HCT116 (cell line): ENCODE measurements at regions not wholly inside any gene's neighbourhood (a gene's known extent, or its start where the extent isn't known, plus 50 kb on each side); places are given as distances from the start of the nearest gene placed in this dataset.

Experiments used
- ATAC-seq: fragments of 200-7000 bp; cut with Tn5 transposase; 2 replicates; pipeline ENCODE4 v1.9.1; 2020; ENCODE audit warnings: mild to moderate bottlenecking, moderate library complexity
- BruUV-seq: library from RNA; stranded (reverse); fragments of 400-500 nt; replicated peaks from 2 replicates; lab custom pipeline; 2021; lab: Mats Ljungman, UMichigan
- CTCF ChIA-PET: fragments of 300-600 bp; sonication (Branson Sonifier 250); formaldehyde crosslinking; loops from one replicate; lab custom pipeline; 2021; ENCODE audit warnings: antibody characterized with exemption; lab: Charles Lee
- POLR2A ChIA-PET: fragments of 300-600, 350-600 bp; sonication (Branson Sonifier 250); formaldehyde crosslinking; loops from one replicate; lab custom pipeline; 2021; ENCODE audit warnings: antibody characterized with exemption; lab: Charles Lee
- RAD21 ChIA-PET, 2 experiments: fragments of 300-600 bp; sonication (Branson Sonifier 250); formaldehyde crosslinking; loops; one replicate each; lab custom pipeline; 2023; ENCODE audit warnings: low total read pairs in 2 of 2; ENCODE audit not compliant: uncharacterized antibody in 2 of 2, unreplicated experiment in 2 of 2, low non-redundant PET in 1 of 2; lab: Charles Lee
- DNase-seq: peaks from one replicate; pipeline ENCODE4 v3.0.0-alpha.2; 2010; ENCODE audit warnings: low read depth, low spot score
- H2AFZ ChIP-seq: fragments of 200-600 bp; shearing (Covaris generic), sonication (generic); 2 replicates; pipeline ENCODE4 v1.6.1; 2017; ENCODE audit warnings: low read depth, mixed run types, mixed read lengths, antibody characterized with exemption, low read length; ENCODE audit not compliant: poor library complexity, severe bottlenecking
- H3K27ac ChIP-seq: 2 replicates; pipeline ENCODE4 v1.5.1; 2012; ENCODE audit warnings: low read depth, low read length
- H3K27me3 ChIP-seq: fragments of 200-600 bp; sonication (generic); 2 replicates; pipeline ENCODE4 v1.6.1; 2016; ENCODE audit warnings: mixed run types, low read length, mixed read lengths; ENCODE audit not compliant: insufficient read depth
- H3K36me3 ChIP-seq, 2 experiments: fragments of 200-500 bp in 1 of 2; fragments of 200-600 bp in 1 of 2; sonication (Bioruptor generic) in 1 of 2; sonication (generic) in 1 of 2; 2 replicates each; pipeline versions ENCODE4 v1.5.1 to v1.6.1; 2014 to 2016; ENCODE audit warnings: low read length in 2 of 2, inconsistent platforms in 1 of 2, mixed read lengths in 1 of 2, mixed run types in 1 of 2; ENCODE audit not compliant: insufficient read depth in 2 of 2, control insufficient read depth in 1 of 2
- H3K4me1 ChIP-seq, 2 experiments: fragments of 200-600 bp in 1 of 2; sonication (generic) in 1 of 2; 2 replicates each; pipeline versions ENCODE4 v1.5.1 to v1.6.1; 2012 to 2017; ENCODE audit warnings: low read length in 2 of 2, inconsistent platforms in 1 of 2, mild to moderate bottlenecking in 1 of 2, mixed read lengths in 1 of 2, mixed run types in 1 of 2, moderate library complexity in 1 of 2; ENCODE audit not compliant: insufficient read depth in 2 of 2, control insufficient read depth in 1 of 2
- H3K4me2 ChIP-seq: fragments of 200-600 bp; sonication (generic); 2 replicates; pipeline ENCODE4 v1.6.1; 2017; ENCODE audit warnings: mixed run types, low read length, mixed read lengths
- H3K4me3 ChIP-seq, 2 experiments: fragments of 200-600 bp in 1 of 2; sonication (generic) in 1 of 2; replicated peaks in 1 of 2; 2 replicates each; pipeline ENCODE4 v1.5.1; 2011 to 2016; ENCODE audit warnings: low read length in 2 of 2, control low read depth in 1 of 2, low read depth in 1 of 2, mild to moderate bottlenecking in 1 of 2, mixed read lengths in 1 of 2, mixed run types in 1 of 2
- H3K79me2 ChIP-seq: fragments of 200-600 bp; sonication (generic); 2 replicates; pipeline ENCODE4 v1.6.1; 2017; ENCODE audit warnings: mild to moderate bottlenecking, mixed run types, low read length, moderate library complexity, mixed read lengths; ENCODE audit not compliant: insufficient read depth
- H3K9ac ChIP-seq: fragments of 200-600 bp; sonication (generic); 2 replicates; pipeline ENCODE4 v1.6.1; 2016; ENCODE audit warnings: low read length, mixed read lengths
- H3K9me2 ChIP-seq: fragments of 200-600 bp; sonication (generic), shearing (Covaris generic); 2 replicates; pipeline ENCODE4 v1.6.1; 2017; ENCODE audit warnings: mixed run types, mild to moderate bottlenecking, moderate library complexity; ENCODE audit not compliant: insufficient read depth
- H3K9me3 ChIP-seq, 2 experiments: fragments of 200-500 bp in 1 of 2; fragments of 200-600 bp in 1 of 2; sonication (Bioruptor generic) in 1 of 2; sonication (generic) in 1 of 2; 2 replicates each; pipeline ENCODE4 v1.6.1; 2014 to 2017; ENCODE audit warnings: low read length in 2 of 2, mixed read lengths in 2 of 2, inconsistent platforms in 1 of 2, low read depth in 1 of 2, mild to moderate bottlenecking in 1 of 2, mixed run types in 1 of 2, moderate library complexity in 1 of 2; ENCODE audit not compliant: control insufficient read depth in 1 of 2, insufficient read depth in 1 of 2
- H4K20me1 ChIP-seq: fragments of 200-600 bp; sonication (generic), shearing (Covaris generic); 2 replicates; pipeline ENCODE4 v1.6.1; 2017; ENCODE audit warnings: mixed run types, mild to moderate bottlenecking, moderate library complexity; ENCODE audit not compliant: insufficient read depth
- CEBPB ChIP-seq: IDR thresholded peaks from 2 replicates; pipeline ENCODE4 v1.6.1; 2012; ENCODE audit warnings: low read depth
- EGR1 ChIP-seq: IDR thresholded peaks from 2 replicates; pipeline ENCODE4 v1.6.1; 2012; ENCODE audit warnings: low read depth
- ELF1 ChIP-seq: IDR thresholded peaks from 2 replicates; pipeline ENCODE4 v1.6.1; 2012; ENCODE audit warnings: low read depth, borderline replicate concordance
- EZH2phosphoT487 ChIP-seq: fragments of 200-600 bp; IDR thresholded peaks from 2 replicates; pipeline ENCODE4 v1.6.1; 2018; ENCODE audit warnings: antibody characterized with exemption, borderline replicate concordance
- SIN3A ChIP-seq: IDR thresholded peaks from 2 replicates; pipeline ENCODE4 v1.6.1; 2012; ENCODE audit warnings: low read depth
- SP1 ChIP-seq: IDR thresholded peaks from 2 replicates; pipeline ENCODE4 v1.6.1; 2012; ENCODE audit warnings: low read depth
- TCF7L2 ChIP-seq: IDR thresholded peaks from 2 replicates; pipeline ENCODE4 v1.7.0; 2011; ENCODE audit warnings: borderline replicate concordance, inconsistent platforms; ENCODE audit not compliant: insufficient read depth, insufficient read length; ENCODE audit errors: extremely low read depth
- YY1 ChIP-seq: IDR thresholded peaks from 2 replicates; pipeline ENCODE4 v1.6.1; 2011; ENCODE audit warnings: low read length, low read depth, moderate library complexity, mild to moderate bottlenecking; ENCODE audit not compliant: insufficient replicate concordance; ENCODE audit errors: extremely low read depth
- intact Hi-C: fragments of 100-400 bp; cut with micrococcal nuclease; formaldehyde crosslinking; loops from 2 replicates; pipeline ENCODE4 v1.10.0; 2022
- TF ChIP-seq, protein P1 (sequence below): IDR thresholded peaks from 2 replicates; pipeline ENCODE4 v1.6.1; 2012; ENCODE audit warnings: low read depth
- TF ChIP-seq, protein P2 (sequence below), 3 experiments: fragments of 200-600 bp in 1 of 3; sonication (generic) in 1 of 3; IDR thresholded peaks in 2 of 3; conservative IDR thresholded peaks in 1 of 3; 2 replicates each; pipeline ENCODE4 v1.5.1; 2012 to 2017; ENCODE audit warnings: low read depth in 2 of 3, low read length in 2 of 3, antibody characterized with exemption in 1 of 3, borderline replicate concordance in 1 of 3, control low read depth in 1 of 3, mild to moderate bottlenecking in 1 of 3, mixed read lengths in 1 of 3, mixed run types in 1 of 3, moderate library complexity in 1 of 3; ENCODE audit not compliant: insufficient read depth in 1 of 3
- TF ChIP-seq, protein P3 (sequence below): IDR thresholded peaks from 2 replicates; pipeline ENCODE4 v1.6.1; 2012
- TF ChIP-seq, protein P4 (sequence below): IDR thresholded peaks from 2 replicates; pipeline ENCODE4 v1.6.1; 2011; ENCODE audit warnings: mild to moderate bottlenecking, low read length, moderate library complexity; ENCODE audit not compliant: insufficient replicate concordance; ENCODE audit errors: extremely low read depth

DNA sequence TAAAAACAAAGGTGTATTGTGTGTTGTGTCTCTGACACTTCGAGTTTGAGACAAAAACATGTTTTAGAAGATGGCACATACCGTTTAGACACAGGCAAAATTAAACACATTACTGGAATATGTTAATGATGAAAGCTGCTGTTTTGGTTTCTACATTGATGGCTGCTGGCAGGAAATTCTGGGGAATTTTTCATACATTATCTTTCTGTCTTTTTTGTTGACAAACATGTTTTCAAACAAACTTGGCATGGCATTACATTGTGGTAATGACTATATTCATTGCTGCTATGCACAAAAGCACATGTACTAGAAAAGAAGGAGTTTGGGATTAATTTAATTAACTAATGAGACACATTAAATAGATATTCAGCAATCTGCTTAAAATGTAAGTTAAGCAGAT lies 1187.6 kb downstream of the OLFM4 start (continued):
- TF ChIP-seq, protein P1, sequence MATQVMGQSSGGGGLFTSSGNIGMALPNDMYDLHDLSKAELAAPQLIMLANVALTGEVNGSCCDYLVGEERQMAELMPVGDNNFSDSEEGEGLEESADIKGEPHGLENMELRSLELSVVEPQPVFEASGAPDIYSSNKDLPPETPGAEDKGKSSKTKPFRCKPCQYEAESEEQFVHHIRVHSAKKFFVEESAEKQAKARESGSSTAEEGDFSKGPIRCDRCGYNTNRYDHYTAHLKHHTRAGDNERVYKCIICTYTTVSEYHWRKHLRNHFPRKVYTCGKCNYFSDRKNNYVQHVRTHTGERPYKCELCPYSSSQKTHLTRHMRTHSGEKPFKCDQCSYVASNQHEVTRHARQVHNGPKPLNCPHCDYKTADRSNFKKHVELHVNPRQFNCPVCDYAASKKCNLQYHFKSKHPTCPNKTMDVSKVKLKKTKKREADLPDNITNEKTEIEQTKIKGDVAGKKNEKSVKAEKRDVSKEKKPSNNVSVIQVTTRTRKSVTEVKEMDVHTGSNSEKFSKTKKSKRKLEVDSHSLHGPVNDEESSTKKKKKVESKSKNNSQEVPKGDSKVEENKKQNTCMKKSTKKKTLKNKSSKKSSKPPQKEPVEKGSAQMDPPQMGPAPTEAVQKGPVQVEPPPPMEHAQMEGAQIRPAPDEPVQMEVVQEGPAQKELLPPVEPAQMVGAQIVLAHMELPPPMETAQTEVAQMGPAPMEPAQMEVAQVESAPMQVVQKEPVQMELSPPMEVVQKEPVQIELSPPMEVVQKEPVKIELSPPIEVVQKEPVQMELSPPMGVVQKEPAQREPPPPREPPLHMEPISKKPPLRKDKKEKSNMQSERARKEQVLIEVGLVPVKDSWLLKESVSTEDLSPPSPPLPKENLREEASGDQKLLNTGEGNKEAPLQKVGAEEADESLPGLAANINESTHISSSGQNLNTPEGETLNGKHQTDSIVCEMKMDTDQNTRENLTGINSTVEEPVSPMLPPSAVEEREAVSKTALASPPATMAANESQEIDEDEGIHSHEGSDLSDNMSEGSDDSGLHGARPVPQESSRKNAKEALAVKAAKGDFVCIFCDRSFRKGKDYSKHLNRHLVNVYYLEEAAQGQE, result no peak
- no peak for TF ChIP-seq SP1
- TF ChIP-seq SIN3A, result no peak

DNA sequence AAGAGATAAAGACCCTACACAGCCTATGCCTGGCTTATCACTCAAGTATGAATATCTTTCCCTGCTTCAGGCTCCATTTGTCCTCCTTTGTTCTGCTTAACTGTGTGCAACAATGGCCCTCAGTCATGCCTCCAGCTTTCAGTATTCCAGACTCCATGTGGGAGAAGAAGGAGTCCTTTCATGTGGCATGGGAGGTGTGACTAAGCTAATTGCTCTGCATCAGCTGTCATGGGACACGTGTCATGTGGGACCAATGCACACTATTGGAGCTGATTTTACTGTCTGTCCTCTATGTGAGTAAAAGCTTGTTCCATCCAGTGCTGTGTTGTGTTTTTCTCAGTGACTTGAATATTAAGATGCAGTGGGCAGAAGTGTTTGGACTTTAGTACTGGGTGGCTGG lies 1198.3 kb downstream of the OLFM4 start:
- POLR2A ChIA-PET, result no interaction called here
- peaks cover 7 to 17% of the 10 kb centered on the region in 2 experiments; a peak in 2 of 4 replicates for H3K9me3 ChIP-seq
- no peaks in the 10 kb centered on the region for H4K20me1 ChIP-seq
- no peaks in the 10 kb centered on the region for H3K36me3 ChIP-seq
- H3K4me1 ChIP-seq, result no peaks in the 10 kb centered on the region
- H3K9me2 ChIP-seq, result no peaks in the 10 kb centered on the region
- H2AFZ ChIP-seq, result no peak overlapping the region
- H3K79me2 ChIP-seq, result no peaks in the 10 kb centered on the region
- CTCF ChIA-PET, result no interaction called here
- intact Hi-C loops, result no loop called here
- H3K9ac ChIP-seq, result no peak overlapping the region
- no peak overlapping the region for H3K4me3 ChIP-seq
- DNase-seq (no peak), ATAC-seq (no peak)
- RAD21 ChIA-PET, result no interaction called here
- no peaks in the 10 kb centered on the region for H3K27me3 ChIP-seq
- TF ChIP-seq, protein P2, sequence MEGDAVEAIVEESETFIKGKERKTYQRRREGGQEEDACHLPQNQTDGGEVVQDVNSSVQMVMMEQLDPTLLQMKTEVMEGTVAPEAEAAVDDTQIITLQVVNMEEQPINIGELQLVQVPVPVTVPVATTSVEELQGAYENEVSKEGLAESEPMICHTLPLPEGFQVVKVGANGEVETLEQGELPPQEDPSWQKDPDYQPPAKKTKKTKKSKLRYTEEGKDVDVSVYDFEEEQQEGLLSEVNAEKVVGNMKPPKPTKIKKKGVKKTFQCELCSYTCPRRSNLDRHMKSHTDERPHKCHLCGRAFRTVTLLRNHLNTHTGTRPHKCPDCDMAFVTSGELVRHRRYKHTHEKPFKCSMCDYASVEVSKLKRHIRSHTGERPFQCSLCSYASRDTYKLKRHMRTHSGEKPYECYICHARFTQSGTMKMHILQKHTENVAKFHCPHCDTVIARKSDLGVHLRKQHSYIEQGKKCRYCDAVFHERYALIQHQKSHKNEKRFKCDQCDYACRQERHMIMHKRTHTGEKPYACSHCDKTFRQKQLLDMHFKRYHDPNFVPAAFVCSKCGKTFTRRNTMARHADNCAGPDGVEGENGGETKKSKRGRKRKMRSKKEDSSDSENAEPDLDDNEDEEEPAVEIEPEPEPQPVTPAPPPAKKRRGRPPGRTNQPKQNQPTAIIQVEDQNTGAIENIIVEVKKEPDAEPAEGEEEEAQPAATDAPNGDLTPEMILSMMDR (IDR thresholded peaks at IDR 0.05 in 2 of 3, conservative IDR thresholded peaks at IDR 0.05 in 1 of 3; ENCODE audit: borderline replicate concordance in 1 of 3, insufficient read depth in 1 of 3, low read depth in 2 of 3, low read length in 2 of 3), result no peak
- TF ChIP-seq CEBPB (no peak), EZH2phosphoT487 (no peak), YY1 (no peak), TCF7L2 (no peak), ELF1 (no peak), EGR1 (no peak)
- TF ChIP-seq, protein P3, sequence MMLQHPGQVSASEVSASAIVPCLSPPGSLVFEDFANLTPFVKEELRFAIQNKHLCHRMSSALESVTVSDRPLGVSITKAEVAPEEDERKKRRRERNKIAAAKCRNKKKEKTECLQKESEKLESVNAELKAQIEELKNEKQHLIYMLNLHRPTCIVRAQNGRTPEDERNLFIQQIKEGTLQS, result no peak
- TF ChIP-seq, protein P4, sequence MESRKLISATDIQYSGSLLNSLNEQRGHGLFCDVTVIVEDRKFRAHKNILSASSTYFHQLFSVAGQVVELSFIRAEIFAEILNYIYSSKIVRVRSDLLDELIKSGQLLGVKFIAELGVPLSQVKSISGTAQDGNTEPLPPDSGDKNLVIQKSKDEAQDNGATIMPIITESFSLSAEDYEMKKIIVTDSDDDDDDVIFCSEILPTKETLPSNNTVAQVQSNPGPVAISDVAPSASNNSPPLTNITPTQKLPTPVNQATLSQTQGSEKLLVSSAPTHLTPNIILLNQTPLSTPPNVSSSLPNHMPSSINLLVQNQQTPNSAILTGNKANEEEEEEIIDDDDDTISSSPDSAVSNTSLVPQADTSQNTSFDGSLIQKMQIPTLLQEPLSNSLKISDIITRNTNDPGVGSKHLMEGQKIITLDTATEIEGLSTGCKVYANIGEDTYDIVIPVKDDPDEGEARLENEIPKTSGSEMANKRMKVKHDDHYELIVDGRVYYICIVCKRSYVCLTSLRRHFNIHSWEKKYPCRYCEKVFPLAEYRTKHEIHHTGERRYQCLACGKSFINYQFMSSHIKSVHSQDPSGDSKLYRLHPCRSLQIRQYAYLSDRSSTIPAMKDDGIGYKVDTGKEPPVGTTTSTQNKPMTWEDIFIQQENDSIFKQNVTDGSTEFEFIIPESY, result no peak
- no peak overlapping the region for H3K27ac ChIP-seq
- BruUV-seq, result no TSS peak
- no peak overlapping the region for H3K4me2 ChIP-seq
